Fibroblast of skin of back (primary cell): ENCODE measurements at regions not wholly inside any gene's neighbourhood (a gene's known extent, or its start where the extent isn't known, plus 50 kb on each side); places are given as distances from the start of the nearest gene placed in this dataset.

Source experiments
- DNase-seq: peaks from one replicate; pipeline ENCODE4 v3.0.0-alpha.2; 2013

GRCh38 chr15:38862099-38862498, 297.5 kb upstream of the RASGRP1 start:
- peak; percentile 60 for DNase-seq

DNA sequence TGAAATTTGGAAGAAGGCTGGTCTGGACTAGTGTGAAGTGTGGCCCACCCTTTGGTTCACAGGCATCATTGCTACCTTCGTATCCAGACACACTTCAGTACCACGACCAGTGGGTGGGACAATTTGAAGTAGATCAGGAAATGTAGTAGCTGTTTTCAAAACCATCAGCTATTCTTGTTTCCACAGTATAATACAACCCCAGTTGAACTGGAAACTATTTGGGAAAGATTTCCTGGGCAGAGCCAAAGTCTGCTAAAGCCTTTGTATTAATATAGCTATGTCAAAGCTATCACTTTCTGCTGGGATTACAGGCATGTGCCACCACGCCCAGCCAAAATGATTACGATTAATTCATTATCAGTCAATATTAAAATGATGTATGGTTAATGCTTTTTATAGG, 298.8 kb upstream of the RASGRP1 start:
- no peak for DNase-seq

DNA sequence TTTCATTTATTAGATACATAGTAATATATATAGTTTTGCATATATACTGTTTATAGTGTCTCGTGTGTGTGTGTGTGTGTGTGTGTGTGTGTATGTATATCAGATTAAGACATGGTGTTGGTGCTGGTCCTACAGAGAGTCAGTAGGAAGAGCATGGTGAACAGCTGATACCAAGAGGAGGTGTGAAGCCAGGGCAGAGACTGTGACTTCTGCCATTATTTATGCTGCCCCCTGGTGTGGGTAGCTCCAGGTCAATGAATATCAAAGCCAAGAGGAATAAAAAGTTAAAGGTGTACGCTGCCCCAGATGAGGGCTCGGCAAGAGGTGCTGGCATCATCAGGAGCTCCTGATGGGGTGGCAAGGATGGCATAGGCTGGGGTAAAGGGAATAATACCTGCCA, 299.5 kb upstream of the RASGRP1 start:
- DNase-seq = no peak

DNA sequence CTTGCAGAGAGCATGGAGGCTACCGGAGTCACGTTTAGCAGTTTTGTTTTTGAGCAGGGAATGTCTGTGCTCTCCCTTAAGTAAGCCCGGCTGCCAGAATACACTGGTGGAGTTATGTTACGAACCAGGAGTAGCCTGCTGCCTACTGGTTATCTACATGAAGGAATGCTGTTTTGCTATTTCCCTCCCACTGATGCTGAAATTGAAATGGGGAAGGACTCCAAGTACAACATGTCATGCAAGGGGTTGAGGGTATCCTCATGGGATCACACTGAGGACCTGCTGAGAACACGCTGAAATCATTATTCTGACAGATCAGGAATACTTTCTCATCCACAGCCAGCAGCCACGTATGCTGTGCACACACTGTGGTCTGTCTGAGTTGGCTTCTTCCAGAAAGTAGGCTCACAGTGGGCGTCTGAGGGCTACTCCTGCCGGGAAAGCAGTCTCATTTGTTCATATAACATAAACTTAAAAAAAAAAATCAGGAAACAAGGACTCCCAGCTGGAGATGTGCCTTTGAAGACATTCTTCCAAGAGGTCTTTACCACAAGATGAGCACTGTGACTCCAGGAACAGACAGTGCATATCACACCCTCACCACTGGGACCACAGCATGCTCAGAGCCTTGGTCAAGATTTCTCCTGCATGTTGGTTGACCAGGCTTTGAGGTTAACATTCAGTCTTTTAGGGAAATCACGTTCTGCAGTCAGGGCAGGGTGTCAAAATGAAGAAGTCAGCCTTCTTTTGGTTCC, 300.4 kb upstream of the RASGRP1 start:
- peak; percentile 100 for DNase-seq

DNA sequence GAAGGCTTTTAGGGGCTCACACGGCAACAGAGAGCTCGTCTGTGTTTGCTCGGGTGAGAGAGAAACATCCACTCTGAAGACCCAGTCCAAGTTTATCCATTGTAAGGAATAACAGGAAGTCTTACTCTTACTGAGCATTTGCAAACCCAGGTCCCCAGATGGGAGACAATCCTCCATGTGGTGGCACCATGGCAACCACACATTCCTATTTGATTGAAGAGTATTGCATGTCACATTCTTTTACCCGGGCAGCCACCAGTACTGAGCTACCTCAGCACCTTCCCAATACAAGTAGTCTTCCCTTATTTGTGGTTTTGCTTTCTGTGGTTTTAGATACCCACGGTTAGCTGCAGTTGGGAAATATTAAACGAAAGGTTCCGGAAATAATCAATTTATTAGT, 302.9 kb upstream of the RASGRP1 start:
- DNase-seq = peak; percentile 94

- DNase-seq = peak; percentile 99
Observed at GRCh38 chr15:38868326-38869114, 303.9 kb upstream of the RASGRP1 start.

GRCh38 chr15:38871638-38872037, 307.0 kb upstream of the RASGRP1 start:
- no peak for DNase-seq

DNA sequence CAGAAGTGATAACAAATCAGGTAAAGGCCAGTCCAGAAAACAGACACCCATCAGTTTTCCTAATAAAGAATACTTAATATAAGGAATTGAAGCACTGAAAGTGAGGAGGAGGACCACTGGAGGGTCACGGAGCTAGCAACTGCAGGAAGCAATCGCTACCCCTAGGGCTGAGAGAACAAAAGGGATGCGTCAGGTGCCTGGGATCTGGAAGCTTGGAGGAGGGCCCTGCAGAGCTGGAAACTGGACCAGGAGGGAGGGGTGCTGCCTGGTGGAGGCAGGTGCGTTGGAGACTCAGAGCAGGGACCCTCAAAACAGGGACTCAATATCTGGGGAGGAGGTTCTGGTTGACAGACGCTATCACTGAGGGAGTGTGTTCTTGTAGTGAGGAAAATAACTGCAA, 308.1 kb upstream of the RASGRP1 start:
- no peak for DNase-seq

DNA sequence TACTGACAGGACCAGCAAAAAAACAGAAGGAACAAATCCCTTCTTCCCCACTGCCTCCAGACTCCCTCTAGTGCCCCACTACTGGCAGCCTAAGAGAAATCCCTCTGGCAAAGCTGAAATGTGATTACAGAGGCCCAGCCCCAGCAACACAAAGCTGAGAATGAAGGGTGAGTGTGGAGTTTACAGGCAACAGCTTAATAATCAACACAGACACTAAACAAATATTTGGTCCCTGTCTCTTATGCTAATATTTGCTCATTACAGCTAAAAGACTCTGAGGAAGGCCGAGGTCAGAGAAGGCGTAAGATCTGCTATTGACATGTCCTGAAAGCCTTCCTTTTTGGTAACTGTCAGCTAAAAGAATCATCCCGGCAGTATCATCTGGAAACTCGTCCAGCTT, 308.5 kb upstream of the RASGRP1 start:
- DNase-seq = no peak

- DNase-seq = no peak
Observed at GRCh38 chr15:38874464-38874863, 309.9 kb upstream of the RASGRP1 start.

- no peak for DNase-seq
Observed at GRCh38 chr15:38876211-38876610, 311.6 kb upstream of the RASGRP1 start.

GRCh38 chr15:38876621-38877020, 312.0 kb upstream of the RASGRP1 start:
- no peak for DNase-seq

DNA sequence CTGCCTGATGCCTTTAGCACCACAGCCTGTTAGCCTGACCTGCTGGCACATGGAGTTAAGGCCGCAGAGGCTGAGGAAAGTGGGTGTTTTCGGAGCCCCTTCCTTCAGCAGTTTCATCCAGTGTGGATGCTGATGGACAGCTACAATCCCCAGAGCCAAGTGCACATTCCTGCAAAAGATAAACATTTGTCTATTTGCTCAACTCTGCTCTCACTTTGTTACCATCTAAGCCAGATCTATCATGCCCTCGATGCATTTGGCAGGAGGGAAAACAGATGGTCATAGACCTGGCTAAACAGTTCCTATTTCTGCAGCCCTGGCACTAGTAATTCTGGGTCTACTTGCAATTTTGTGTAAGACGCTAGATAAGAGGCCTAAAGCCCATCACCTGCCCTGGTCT, 312.9 kb upstream of the RASGRP1 start:
- DNase-seq = no peak

DNA sequence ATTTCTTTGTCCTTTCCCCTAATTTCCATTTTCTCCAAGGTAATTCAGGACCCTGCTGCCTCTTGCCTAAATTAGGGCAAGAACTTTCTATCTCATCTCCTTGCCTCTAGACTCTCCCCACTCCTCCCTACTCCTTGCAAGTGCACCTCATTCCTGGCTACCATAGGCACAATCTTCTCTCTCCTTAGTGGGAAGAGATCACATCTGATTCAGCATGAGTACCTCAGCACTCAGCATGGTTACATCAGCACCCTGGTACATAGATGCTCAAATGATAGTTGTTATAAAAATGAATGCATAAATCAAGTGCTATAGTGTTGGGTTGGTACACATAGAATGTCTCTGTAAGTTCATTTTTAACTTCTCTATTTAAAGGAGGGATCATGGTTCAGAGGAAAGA, 313.4 kb upstream of the RASGRP1 start:
- no peak for DNase-seq

- DNase-seq = no peak
Observed at GRCh38 chr15:38878926-38879325, 314.3 kb upstream of the RASGRP1 start.

- DNase-seq = peak; percentile 78
Observed at GRCh38 chr15:38879909-38880471, 315.4 kb upstream of the RASGRP1 start.

- DNase-seq = peak; percentile 91
Observed at GRCh38 chr15:38882221-38882620, 317.6 kb upstream of the RASGRP1 start.

GRCh38 chr15:38883987-38884386, 319.4 kb upstream of the RASGRP1 start:
- DNase-seq = peak; percentile 82

DNA sequence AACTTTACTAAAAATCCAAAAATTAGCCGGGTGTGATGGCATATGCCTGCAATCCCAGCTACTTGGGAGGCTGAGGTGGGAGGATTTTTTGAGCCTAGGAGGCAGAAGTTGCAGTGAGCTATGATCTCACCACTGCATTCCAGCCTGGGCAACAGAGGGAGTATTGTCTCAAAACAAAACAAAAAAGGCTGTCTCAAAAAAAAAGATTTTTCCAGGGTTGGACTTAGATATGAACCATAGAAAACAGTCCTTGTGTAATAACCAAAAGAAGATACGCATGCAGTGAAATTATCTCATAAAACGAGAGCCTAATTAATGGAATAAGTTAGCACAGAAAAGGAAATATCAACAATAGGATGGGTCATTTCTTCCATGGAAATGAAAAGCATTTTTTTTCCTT, 320.4 kb upstream of the RASGRP1 start:
- peak; percentile 89 for DNase-seq

GRCh38 chr15:38885471-38885952, 320.9 kb upstream of the RASGRP1 start:
- DNase-seq = peak; percentile 48

DNA sequence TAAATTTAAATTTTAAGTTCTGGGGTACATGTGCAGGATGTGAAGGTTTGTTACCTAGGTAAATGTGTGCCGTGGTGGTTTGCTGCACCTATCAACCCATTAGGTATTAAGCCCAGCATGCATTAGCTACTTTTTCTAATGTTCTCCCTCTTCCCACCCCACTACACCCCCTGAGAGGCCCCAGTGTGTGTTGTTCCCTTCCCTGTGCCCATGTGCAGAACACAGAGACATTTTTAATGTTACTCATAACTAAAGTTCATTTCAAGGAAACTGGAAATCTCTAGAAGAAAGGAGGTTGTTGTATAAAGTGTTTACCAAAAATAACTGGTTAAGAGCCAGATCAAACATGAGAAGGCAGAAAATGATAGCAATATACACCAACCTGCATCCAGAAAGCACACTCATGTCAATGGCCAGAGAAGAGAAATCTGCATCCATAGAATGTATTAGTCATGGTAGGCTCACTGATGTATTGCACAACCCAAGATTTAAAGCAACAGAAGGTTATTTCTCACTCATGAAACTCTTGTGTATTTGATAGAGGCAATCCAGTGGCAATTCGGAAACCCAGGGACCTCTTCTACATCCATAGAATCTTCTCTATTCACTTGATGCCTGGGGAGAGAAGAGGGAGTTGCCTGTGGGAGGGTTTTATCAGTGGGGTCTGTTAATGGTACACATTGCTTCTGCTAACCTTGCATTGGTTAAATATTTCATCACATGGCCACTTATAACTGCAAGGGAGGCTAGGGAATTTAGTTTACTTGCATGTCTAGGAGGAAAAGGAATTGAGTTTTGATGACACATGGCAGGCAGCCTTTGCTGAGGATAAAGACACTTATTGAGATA, 321.9 kb upstream of the RASGRP1 start:
- DNase-seq = peak; percentile 91

DNA sequence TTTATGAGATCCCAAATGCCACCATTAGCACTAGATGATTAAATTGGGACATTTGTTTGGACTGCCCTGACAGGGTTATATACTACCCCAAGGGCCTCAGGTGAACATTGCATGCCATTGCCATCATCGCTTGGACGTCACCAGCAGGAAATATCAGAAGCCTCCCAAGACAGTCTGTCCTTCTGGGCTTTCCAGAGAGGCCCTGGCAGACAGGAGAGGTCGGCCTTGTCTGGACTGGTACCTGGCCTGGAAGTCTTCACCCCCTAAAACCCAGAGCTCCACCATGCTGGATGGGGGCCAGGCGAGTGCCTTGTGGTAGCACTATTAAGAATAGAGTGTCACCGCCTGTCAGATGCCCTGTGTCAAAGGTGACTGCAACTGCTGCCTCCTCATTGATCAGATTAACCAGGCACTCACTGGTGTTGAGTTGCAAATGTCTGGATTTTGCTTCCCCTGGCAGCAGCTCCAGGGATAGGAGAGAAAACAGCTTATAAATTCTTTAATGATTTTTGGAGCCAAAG, 324.1 kb upstream of the RASGRP1 start:
- DNase-seq = no peak
